SU-DHL-6 (cell line): ENCODE measurements at regions not wholly inside any gene's neighbourhood (a gene's known extent, or its start where the extent isn't known, plus 50 kb on each side); places are given as distances from the start of the nearest gene placed in this dataset.

ENCODE experiments used
- EZH2phosphoT487 ChIP-seq: fragments of 200-600 bp; sonication (generic), shearing (Covaris generic); conservative IDR thresholded peaks from 2 replicates; pipeline ENCODE4 v1.6.1; 2018; ENCODE audit warnings: mild to moderate bottlenecking, antibody characterized with exemption, low read length, moderate library complexity, mixed read lengths
- TF ChIP-seq, protein P1 (sequence below): fragments of 200-600 bp; sonication (generic); IDR thresholded peaks from one replicate; pipeline ENCODE4 v1.5.1; 2017; ENCODE audit warnings: antibody characterized with exemption, mild to moderate bottlenecking, low read length, moderate library complexity; ENCODE audit not compliant: insufficient read depth, poor library complexity, severe bottlenecking

DNA sequence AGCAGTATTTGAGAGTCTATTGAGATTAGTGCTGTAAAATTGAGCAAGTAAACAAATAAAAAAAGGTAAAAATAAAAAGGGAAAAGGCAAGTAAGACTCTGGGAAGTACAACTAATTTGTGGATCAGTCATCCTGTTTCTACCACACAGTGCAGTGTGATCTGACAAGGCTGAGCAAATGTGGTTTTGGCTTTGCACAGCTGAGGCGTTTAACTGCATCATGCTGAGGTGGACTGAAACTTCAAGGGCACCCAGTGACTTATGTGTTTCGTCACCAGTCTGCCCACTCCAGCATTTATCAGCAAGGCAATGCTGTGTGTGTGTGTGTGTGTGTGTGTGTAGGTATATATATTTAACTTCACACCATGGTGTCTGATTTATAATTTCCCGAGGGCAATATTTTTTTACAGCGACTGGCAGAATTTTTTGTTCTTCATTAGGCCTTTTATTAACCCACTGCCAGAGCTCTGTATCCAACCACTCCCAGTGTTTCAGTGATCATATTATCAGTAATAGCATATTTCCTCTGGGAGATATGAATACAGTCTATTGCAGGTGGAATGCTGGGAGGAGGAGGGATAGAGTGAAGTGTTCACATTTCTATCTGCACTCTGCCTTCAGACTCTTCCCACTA lies 131.5 kb upstream of the SATB1 start:
- TF ChIP-seq, protein P1, sequence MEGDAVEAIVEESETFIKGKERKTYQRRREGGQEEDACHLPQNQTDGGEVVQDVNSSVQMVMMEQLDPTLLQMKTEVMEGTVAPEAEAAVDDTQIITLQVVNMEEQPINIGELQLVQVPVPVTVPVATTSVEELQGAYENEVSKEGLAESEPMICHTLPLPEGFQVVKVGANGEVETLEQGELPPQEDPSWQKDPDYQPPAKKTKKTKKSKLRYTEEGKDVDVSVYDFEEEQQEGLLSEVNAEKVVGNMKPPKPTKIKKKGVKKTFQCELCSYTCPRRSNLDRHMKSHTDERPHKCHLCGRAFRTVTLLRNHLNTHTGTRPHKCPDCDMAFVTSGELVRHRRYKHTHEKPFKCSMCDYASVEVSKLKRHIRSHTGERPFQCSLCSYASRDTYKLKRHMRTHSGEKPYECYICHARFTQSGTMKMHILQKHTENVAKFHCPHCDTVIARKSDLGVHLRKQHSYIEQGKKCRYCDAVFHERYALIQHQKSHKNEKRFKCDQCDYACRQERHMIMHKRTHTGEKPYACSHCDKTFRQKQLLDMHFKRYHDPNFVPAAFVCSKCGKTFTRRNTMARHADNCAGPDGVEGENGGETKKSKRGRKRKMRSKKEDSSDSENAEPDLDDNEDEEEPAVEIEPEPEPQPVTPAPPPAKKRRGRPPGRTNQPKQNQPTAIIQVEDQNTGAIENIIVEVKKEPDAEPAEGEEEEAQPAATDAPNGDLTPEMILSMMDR: no peak
- no peak for TF ChIP-seq EZH2phosphoT487
